ENCODE measurements at regions not wholly inside any gene's neighbourhood (a gene's known extent, or its start where the extent isn't known, plus 50 kb on each side); places are given as distances from the start of the nearest gene placed in this dataset.
"Not testable (repeated sequence)": the region's sequence is repeated elsewhere in the genome, so short reads cannot be mapped to it uniquely, and the experiment has no call there.

DNA sequence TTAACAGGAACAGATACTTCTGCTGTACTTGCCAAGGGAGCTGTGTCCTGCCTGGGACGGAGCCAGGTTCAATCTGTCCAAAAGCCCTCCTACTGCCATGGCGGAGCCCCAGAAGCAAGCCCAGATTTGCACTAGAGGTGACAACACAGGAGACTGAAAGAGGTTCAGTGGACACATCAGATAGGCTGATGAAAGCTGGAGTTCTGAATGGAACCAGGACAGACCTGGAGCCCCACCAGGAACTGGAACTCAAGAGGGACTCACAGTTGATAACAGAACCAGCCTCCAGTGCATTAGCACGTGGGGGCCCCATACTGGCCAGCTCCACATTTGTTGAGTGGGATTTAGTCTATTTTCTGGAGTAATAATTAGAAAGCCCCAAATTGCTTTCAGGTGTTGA lies 315.5 kb downstream of the ARRDC4 start:
- no peak for DNase-seq (ENCODE audit: low read depth)

GRCh38 chr15:98277602-98278001 lies 317.1 kb downstream of the ARRDC4 start:
- no peak for DNase-seq (ENCODE audit: low read depth)

DNA sequence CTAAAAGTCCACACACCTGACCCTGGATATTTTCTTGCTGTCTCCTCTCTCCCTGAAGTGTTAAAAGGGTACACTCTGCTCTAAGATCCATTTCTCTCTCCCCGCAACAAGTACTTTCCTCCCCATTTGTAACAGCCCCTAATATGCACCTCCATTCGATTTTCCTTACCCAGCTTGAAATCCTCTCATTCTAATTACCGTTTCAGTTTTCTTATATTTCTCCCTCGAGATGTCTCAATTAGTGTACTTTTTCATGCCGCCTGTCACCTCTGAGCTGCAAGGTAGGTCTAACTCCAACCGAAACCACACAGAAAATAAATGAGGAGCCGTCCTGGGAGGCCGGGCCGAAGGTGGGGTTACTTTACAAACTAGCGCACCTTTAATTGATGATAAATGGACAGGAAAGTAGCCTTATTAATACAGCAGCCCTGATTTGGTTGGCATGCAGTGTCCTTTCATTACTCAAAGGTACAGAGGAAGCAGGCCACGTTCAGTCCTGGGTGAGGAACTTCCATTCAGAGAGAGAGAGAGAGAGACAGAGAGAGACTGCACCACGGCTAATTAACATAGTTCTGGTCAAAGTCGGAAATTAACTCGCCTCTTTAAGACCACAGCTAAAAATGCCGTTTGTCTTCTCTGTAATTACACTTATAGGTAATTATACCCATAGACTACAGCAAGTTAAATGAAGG lies 319.9 kb downstream of the ARRDC4 start:
- DNase-seq (ENCODE audit: low read depth): no peak

DNA sequence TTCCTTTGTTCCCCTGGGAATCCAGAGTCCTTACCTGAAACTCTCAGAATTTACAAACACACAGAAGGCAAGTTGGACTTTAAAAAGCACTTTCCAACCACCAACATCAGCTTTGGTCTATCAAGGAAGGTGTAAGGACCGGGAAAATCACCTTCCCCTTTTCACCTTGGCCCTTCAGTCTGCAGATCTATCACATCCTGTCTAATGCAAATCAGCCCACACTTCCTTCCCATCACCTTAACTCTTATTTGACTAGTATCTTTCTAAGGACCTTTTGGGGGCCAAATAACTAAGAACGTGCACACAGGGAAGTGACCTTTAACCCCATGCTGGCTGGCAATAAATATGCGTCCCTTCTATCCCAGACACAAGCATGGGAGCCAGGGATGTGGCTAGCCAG lies 320.6 kb downstream of the ARRDC4 start:
- DNase-seq (ENCODE audit: low read depth): no peak

DNA sequence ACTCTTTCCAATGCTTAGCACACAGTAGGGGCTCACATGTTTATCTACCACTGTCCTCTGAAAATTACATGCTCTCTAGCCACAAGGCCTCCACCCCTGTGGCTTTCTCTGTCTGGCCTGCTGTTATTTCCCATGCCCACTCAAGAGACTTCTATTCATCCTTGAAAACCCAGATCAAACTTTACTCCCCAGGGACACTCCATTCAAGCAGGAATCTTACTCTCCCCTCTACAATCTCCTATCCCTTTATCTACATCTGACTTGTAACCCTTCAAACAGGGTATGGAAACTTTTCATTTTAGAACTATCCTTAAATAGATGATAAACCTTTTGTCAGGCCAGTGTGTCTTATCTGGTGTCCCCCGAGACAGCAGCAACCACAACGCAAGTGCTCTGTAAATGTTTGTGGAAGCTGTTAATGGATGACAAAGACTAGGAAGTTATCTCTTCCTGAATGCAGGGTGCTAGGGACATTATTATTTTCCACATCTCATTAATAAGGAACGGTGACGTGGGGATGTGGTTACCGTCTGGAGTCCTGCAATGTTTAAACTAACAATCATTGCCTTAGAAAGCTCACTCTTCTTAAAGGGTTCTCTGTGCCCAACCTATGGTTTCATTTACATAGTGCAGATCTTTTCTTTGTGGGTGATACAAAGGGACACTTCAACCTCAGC lies 322.3 kb downstream of the ARRDC4 start:
- no peak for DNase-seq (ENCODE audit: low read depth)

- DNase-seq (ENCODE audit: low read depth): no peak
These were observed 325.7 kb downstream of the ARRDC4 start for GRCh38 chr15:98286200-98286599.

DNA sequence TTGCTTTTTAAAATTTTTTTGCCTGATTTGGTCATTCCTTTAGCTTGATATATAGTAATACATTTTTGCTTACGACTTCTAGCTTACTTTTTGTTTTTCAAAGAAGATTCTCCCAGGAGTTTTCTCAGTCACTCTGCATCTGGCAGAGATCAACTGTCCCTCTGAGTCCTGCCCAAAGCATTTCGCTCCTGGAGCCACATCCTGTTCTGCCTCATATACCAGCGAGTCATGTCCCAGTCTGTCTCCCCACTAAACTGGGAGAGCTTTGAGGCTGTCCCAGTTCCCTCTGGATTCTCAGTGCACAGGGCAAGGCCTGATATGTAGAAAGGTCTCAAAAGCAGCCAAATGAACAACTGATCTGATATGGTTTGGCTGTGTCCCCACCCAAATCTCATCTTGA lies 326.3 kb downstream of the ARRDC4 start:
- DNase-seq (ENCODE audit: low read depth): peak; percentile 11

GRCh38 chr15:98288091-98288590 lies 327.6 kb downstream of the ARRDC4 start:
- DNase-seq (ENCODE audit: low read depth): no peak

GRCh38 chr15:98289747-98290146 lies 329.2 kb downstream of the ARRDC4 start:
- DNase-seq (ENCODE audit: low read depth): no peak

DNA sequence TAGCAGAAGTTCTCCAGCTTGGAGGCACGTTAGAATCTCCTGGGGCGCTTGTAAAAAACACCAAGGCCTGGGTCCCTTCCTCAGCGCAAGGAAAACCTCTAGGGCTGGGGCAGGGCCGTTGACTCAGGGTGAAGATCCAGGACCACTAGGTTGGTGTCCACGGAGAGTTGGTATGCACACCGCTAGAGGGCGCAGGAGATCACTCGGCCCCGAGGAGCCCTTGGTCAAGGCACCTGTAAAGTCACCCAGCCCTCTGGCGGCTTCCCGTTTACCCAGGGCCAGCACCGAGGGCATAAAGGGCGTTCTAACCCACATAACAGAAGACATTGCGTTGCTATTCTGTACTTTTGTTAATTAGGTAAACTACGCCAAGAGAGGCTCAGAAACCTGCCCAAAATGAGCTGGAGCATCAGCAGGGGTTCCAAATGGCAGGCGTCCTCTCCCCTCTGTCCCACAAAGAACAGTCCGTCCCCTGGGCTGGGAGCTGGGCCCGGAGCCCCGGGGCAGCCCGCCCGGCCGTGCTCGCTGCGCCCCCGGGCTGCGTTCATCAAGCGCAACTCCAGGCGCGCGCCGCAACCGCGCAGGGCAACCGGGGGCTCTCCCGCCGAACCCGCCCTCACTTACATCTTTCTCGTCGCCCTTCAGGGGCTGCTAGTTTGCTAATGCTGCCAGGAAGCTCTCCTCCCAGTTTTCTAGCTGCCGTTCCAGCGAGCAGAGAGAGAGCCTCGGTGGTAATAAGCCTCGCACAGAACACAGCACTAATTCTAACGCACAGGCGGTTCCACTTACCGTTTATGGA lies 332.1 kb downstream of the ARRDC4 start:
- no peak for DNase-seq (ENCODE audit: low read depth)

- no peak for DNase-seq (ENCODE audit: low read depth)
These were observed 333.6 kb downstream of the ARRDC4 start for GRCh38 chr15:98294126-98294525.

DNA sequence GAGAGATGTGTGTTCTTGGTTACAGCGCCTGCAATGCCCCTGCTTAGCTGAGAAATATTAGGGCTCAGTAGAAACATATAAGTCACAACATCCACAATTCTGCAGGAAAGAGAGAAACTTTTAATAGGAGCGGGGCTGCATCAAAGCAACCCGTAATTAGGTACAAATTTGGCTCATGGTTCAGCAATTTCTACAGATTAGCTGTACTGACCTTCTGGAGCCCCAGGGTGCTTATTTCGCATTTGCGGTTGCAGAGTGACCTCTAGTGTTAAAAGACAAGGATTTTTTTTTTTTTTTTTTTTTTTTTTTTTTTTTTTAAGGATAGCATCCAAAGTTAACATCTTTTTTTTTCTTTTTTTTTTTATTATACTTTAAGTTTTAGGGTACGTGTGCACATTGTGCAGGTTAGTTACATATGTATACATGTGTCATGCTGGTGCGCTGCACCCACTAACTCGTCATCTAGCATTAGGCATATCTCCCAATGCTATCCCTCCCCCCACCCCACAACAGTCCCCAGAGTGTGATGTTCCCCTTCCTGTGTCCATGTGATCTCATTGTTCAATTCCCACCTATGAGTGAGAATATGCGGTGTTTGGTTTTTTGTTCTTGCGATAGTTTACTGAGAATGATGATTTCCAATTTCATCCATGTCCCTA lies 334.7 kb downstream of the ARRDC4 start:
- not testable (repeated sequence) for DNase-seq (ENCODE audit: low read depth)

GRCh38 chr15:98296653-98297052 lies 336.1 kb downstream of the ARRDC4 start:
- DNase-seq (ENCODE audit: low read depth): no peak

GRCh38 chr15:98304371-98304770 lies 343.9 kb downstream of the ARRDC4 start:
- DNase-seq (ENCODE audit: low read depth): no peak

DNA sequence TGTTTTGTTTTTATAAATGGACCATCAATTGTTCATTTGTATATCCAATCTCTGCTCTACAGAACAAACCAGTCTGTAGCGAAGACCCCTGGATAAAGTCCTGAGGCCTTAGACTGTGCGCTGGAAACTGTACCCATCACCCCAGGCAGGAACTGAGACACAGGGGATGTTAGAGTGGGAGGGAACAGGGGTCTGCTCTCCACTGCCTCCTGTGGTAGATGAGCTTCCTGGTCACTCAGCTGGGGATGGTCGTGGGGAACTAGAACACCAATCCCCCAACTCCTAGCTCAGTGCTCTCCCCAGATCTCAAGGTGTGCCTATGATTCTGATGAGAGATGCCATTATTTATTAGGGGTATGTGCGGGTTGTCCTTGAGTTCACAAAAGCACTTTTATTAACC lies 340.2 kb upstream of the IGF1R start:
- no peak for DNase-seq (ENCODE audit: low read depth)

GRCh38 chr15:98311566-98312188 lies 336.7 kb upstream of the IGF1R start:
- DNase-seq (ENCODE audit: low read depth): peak; percentile 45

- DNase-seq (ENCODE audit: low read depth): no peak
These were observed 335.4 kb upstream of the IGF1R start for GRCh38 chr15:98312913-98313312.

- no peak for DNase-seq (ENCODE audit: low read depth)
These were observed 332.4 kb upstream of the IGF1R start for GRCh38 chr15:98315971-98316370.

GRCh38 chr15:98321896-98322295 lies 326.4 kb upstream of the IGF1R start:
- DNase-seq (ENCODE audit: low read depth): no peak

DNA sequence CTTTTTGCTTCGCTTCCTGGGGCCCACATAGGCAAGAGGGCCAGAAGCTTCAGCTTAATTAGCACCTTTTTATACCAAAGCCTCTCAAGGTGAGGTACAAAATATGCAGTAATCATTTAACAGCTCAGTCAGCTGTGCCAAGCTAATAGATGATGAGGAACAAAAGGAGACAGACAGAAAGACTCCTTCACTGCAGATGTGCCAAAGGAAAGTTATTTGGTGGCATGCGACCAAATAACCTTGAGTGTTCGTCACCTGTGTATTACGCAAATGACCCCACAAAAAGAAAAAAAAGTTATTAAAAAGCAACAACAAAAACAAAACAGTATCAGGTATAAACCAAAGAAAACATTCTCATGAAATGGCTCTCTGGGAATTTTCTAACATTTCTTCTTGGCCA lies 325.8 kb upstream of the IGF1R start:
- DNase-seq (ENCODE audit: low read depth): no peak

- no peak for DNase-seq (ENCODE audit: low read depth)
These were observed 323.9 kb upstream of the IGF1R start for GRCh38 chr15:98324341-98324970.

All from GM04504 (cell line).